ENCODE measurements at regions not wholly inside any gene's neighbourhood (a gene's known extent, or its start where the extent isn't known, plus 50 kb on each side); places are given as distances from the start of the nearest gene placed in this dataset.

DNA sequence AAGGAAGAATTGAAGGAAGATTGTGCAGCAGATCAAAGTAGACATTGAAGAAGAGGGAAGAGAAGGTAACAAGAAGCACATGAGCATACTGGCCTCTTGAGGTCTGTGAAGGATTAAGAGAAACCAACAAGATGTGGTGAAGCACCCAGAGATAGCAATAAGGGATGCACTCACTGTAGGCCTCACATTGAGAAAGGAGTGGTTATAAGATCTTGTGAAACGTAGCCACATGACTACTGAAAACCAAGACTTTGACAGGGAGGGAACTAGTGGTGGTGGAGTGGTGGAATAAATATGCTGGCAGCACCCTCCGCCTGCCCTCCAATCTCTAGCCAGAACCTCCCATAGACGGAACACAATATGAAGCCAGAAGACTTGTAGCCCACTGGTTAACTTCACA, 651.2 kb downstream of the DIPK2A start:
- Histone ChIP-seq H3K4me2 (ENCODE audit: low read length) (no peak overlapping the region), H4K20me1 (ENCODE audit: insufficient read depth, low read length) (no peaks in the 10 kb centered on the region), H2AFZ (ENCODE audit: low read depth, low read length) (no peak overlapping the region), H3K4me3 (ENCODE audit: insufficient read depth, low read depth, low read length) (no peak overlapping the region), H3K9me3 (ENCODE audit: insufficient read depth, low read depth, low read length) (no peaks in the 10 kb centered on the region), H3K4me1 (ENCODE audit: insufficient read depth, low read length) (no peaks in the 10 kb centered on the region), H3K36me3 (ENCODE audit: insufficient read depth, low read length) (no peaks in the 10 kb centered on the region), H3K27ac (ENCODE audit: low read depth, low read length) (no peak overlapping the region), H3K9ac (ENCODE audit: low read length) (no peak overlapping the region), H3K27me3 (ENCODE audit: insufficient read depth, low read length) (no peaks in the 10 kb centered on the region), H3K79me2 (ENCODE audit: insufficient read depth, low read length) (no peaks in the 10 kb centered on the region)
- Mint-ChIP-seq H3K9me3 (ENCODE audit: unreplicated experiment) (peaks cover 9% of the 10 kb centered on the region), H3K4me1 (ENCODE audit: low read depth, unreplicated experiment) (no peaks in the 10 kb centered on the region), H3K4me3 (ENCODE audit: unreplicated experiment) (no peak overlapping the region), H3K36me3 (ENCODE audit: low read depth, unreplicated experiment) (no peaks in the 10 kb centered on the region), H3K27ac (ENCODE audit: unreplicated experiment) (no peak overlapping the region), H3K27me3 (ENCODE audit: low read depth, unreplicated experiment) (no peaks in the 10 kb centered on the region)
- FAIRE-seq (no peak), DNase-seq (ENCODE audit: low read depth) (no peak)
- TF ChIP-seq CTCF (IDR thresholded peaks at IDR 0.05; ENCODE audit: insufficient read depth, low read depth, low read length) (no peak), EZH2 (IDR thresholded peaks at IDR 0.05; ENCODE audit: insufficient read depth, low read length) (no peak)

DNA sequence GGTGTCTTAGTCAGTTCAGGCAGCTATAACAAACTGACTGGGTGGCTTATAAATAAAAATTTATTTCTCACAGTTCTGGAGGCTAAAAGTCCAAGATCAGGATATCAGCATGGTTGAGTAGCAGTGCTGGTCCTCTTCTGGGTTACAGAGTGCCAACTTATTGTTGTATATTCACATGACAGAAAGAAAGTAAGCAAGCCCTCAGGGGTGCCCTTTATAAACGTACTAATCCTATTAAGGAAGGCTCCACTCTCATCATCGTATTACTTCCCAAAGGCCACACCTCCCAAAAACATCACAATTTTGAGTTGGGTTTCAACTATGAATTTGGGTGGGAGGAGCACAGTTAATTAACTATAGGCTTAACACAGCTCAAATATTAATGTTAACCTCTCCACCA, 653.0 kb downstream of the DIPK2A start:
- H3K27ac Mint-ChIP-seq (ENCODE audit: unreplicated experiment) = no peak overlapping the region
- Histone ChIP-seq H3K4me2 (ENCODE audit: low read length) (no peak overlapping the region), H3K4me3 (ENCODE audit: insufficient read depth, low read depth, low read length) (no peak overlapping the region), H3K9me3 (ENCODE audit: insufficient read depth, low read depth, low read length) (no peaks in the 10 kb centered on the region), H3K4me1 (ENCODE audit: insufficient read depth, low read length) (no peaks in the 10 kb centered on the region), H3K36me3 (ENCODE audit: insufficient read depth, low read length) (no peaks in the 10 kb centered on the region), H3K27me3 (ENCODE audit: insufficient read depth, low read length) (no peaks in the 10 kb centered on the region), H3K27ac (ENCODE audit: low read depth, low read length) (no peak overlapping the region), H3K79me2 (ENCODE audit: insufficient read depth, low read length) (no peaks in the 10 kb centered on the region), H2AFZ (ENCODE audit: low read depth, low read length) (no peak overlapping the region), H4K20me1 (ENCODE audit: insufficient read depth, low read length) (no peaks in the 10 kb centered on the region), H3K9ac (ENCODE audit: low read length) (no peak overlapping the region)
- TF ChIP-seq EZH2 (IDR thresholded peaks at IDR 0.05; ENCODE audit: insufficient read depth, low read length) (no peak), CTCF (IDR thresholded peaks at IDR 0.05; ENCODE audit: insufficient read depth, low read depth, low read length) (no peak)
- no peaks in the 10 kb centered on the region for H3K4me1 Mint-ChIP-seq (ENCODE audit: low read depth, unreplicated experiment)
- FAIRE-seq (no peak), DNase-seq (ENCODE audit: low read depth) (no peak)
- no peaks in the 10 kb centered on the region for H3K9me3 Mint-ChIP-seq (ENCODE audit: unreplicated experiment)
- no peak overlapping the region for H3K4me3 Mint-ChIP-seq (ENCODE audit: unreplicated experiment)
- H3K27me3 Mint-ChIP-seq (ENCODE audit: low read depth, unreplicated experiment) = no peaks in the 10 kb centered on the region
- no peaks in the 10 kb centered on the region for H3K36me3 Mint-ChIP-seq (ENCODE audit: low read depth, unreplicated experiment)

DNA sequence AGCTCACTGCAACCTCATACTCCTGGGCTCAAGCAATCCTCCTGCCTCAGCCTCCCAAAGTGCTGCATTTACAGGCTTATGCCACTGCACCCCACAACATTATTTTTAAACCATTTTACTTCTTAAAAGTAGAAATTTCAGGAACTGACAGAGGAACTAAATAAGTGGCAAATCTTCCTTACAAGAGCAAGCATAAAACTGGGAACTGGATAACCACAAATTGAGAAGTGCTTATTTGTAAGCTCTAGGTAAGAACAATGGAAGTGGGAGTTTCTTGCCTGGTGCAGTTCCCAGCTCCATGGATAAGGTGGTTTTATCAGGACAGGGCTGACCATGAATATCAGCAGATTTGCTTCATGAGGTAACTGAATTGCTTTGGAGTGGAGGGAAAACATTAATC, 655.2 kb downstream of the DIPK2A start:
- Histone ChIP-seq H3K4me1 (ENCODE audit: insufficient read depth, low read length) (no peaks in the 10 kb centered on the region), H3K27me3 (ENCODE audit: insufficient read depth, low read length) (no peaks in the 10 kb centered on the region), H3K4me3 (ENCODE audit: insufficient read depth, low read depth, low read length) (no peak overlapping the region), H3K9me3 (ENCODE audit: insufficient read depth, low read depth, low read length) (no peaks in the 10 kb centered on the region), H3K27ac (ENCODE audit: low read depth, low read length) (no peak overlapping the region), H2AFZ (ENCODE audit: low read depth, low read length) (no peak overlapping the region), H3K36me3 (ENCODE audit: insufficient read depth, low read length) (no peaks in the 10 kb centered on the region), H3K4me2 (ENCODE audit: low read length) (no peak overlapping the region), H3K9ac (ENCODE audit: low read length) (no peak overlapping the region), H3K79me2 (ENCODE audit: insufficient read depth, low read length) (no peaks in the 10 kb centered on the region), H4K20me1 (ENCODE audit: insufficient read depth, low read length) (no peaks in the 10 kb centered on the region)
- no peak for TF ChIP-seq EZH2 (IDR thresholded peaks at IDR 0.05; ENCODE audit: insufficient read depth, low read length)
- no peak for TF ChIP-seq CTCF (IDR thresholded peaks at IDR 0.05; ENCODE audit: insufficient read depth, low read depth, low read length)
- Mint-ChIP-seq H3K27me3 (ENCODE audit: low read depth, unreplicated experiment) (no peaks in the 10 kb centered on the region), H3K36me3 (ENCODE audit: low read depth, unreplicated experiment) (no peaks in the 10 kb centered on the region), H3K4me1 (ENCODE audit: low read depth, unreplicated experiment) (no peaks in the 10 kb centered on the region), H3K27ac (ENCODE audit: unreplicated experiment) (no peak overlapping the region), H3K9me3 (ENCODE audit: unreplicated experiment) (no peaks in the 10 kb centered on the region), H3K4me3 (ENCODE audit: unreplicated experiment) (no peak overlapping the region)
- DNase-seq (ENCODE audit: low read depth) (no peak), FAIRE-seq (no peak)

Data from astrocyte (in vitro differentiated cells and primary cell).